HG02623 (cell line): ENCODE measurements at regions not wholly inside any gene's neighbourhood (a gene's known extent, or its start where the extent isn't known, plus 50 kb on each side); places are given as distances from the start of the nearest gene placed in this dataset.
"Not testable (repeated sequence)": the region's sequence is repeated elsewhere in the genome, so short reads cannot be mapped to it uniquely, and the experiment has no call there.

Experiments
- ATAC-seq: cut with Tn5 transposase; IDR thresholded peaks from one replicate; pipeline ENCODE4 v1.9.1; 2021; ENCODE audit warnings: moderate library complexity; ENCODE audit not compliant: unreplicated experiment

DNA sequence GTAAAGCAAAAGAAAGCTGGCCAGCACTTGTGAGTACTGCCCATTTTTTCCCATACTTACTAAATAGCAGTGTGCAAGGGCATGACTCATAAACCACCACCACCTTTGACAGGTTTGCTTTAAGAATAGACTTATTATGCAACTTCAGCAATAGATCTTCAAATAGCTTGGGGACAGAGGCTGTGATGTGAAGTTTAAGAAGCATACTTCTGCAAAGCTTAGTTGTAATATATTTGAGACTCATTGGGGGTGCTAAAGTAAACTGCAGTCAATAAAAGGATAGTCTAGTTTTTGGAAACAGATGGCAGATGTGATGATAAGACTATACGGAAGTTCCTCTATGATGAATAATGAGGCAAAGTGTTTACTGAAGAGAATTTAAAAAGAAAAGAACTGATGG is 210.0 kb downstream of the PLA2G4A start:
- no peak for ATAC-seq

DNA sequence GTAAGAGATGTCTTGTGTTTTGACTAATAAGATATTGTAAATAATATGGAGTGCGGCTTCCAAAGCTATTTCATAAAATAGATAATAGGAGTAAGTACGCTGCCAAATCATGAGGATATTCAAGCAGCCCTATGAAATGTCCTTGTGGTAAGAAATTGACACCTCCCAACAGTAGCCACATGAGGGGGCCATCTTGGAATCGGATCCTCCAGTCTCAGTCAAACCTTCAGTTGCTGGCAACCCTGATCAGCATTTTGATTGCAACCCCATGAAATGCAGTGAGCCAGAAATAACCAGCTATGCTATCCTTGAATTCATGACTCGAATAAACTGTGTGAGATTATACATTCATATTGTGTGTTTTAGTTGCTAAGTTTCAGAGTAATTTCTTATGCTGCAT is 212.4 kb downstream of the PLA2G4A start:
- no peak for ATAC-seq

DNA sequence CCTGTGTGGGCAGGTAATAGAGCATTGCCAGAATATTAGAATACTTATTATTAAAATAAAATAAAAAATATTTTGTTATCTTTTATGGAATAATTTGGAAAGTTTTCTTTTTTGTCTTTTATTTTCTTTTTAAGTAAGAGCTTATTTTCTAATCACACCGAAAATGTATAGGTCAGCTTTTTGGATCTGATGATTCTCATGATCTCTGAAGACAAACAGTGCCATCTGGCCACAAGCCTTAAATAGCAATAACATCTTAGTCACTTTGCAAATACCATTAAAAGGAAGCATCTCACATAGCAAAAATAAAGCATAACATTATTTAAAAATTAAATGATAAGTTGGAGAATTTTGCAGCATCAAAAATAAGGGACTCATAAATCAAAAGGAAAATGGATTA is 213.8 kb downstream of the PLA2G4A start:
- no peak for ATAC-seq

DNA sequence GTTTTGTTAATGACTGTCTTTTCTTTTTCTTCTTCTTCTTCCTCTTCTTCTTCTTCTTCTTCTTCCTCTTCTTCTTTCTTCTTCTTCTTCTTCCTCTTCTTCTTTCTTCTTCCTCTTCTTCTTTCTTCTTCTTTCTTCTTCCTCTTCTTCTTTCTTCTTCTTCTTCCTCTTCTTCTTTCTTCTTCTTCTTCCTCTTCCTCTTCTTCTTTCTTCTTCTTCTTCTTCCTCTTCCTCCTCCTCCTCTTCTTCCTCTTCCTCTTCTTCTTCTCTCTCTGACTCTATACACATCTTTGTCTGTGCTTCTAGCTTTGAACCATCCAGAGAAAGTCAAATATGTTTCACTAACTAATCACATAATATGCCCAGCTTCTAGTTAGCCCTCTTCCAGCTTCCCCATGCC is 214.7 kb downstream of the PLA2G4A start:
- not testable (repeated sequence) for ATAC-seq

DNA sequence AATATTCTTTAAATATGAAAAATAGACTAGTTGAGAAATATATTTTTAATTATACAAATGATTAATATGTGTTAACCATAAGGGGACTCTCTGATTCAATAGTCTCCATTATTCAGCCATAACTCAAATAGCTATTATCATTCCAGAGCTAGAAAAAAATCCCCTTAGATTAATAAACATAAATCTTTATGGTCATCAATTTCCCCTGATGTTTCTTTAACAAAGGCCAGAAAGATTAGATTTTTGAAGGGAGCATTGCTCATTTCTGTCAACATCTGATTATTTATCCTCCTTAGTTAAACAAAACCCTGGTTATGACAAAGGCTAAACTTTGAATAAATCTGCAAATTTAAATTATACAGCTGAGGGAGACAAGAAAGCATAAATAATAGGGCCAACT is 215.7 kb downstream of the PLA2G4A start:
- no peak for ATAC-seq

DNA sequence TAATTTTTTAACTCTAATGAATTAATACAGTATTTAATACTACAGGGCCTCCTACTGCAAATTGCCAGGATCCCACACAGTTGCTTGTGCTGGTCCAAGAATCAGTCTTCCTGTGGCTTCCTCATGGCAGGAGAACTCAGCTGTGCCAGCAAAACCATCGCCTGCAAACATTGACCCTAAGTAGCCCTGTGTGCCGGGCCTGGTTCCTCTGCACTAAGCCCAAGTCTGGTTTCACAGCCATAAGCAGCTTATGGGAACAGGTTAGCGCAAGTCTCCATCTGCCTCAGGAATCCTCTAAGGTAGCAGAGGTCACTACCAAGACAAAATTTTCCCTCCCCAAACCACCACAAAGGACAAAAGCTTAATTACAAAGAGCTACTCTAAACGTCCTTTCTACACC is 216.6 kb downstream of the PLA2G4A start:
- no peak for ATAC-seq

DNA sequence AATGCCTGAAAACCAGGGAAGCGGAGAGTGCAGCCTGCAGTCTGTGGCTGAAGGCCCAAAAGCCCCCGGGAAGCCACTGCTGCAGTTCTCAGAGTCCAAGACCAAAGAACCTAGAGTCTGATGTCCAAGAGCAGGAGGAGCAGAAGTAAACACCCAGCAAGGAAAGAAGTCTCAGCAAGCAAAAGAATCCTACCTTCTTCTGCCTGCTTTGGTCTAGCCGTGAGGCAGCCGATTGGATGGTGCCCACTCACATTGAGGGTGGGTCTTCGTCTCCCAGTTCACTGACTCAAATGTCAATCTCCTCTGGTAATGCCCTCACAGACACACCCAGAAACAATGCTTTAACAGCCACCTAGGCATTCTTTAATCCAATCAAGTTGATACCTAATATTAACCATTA is 217.5 kb downstream of the PLA2G4A start:
- ATAC-seq: no peak

DNA sequence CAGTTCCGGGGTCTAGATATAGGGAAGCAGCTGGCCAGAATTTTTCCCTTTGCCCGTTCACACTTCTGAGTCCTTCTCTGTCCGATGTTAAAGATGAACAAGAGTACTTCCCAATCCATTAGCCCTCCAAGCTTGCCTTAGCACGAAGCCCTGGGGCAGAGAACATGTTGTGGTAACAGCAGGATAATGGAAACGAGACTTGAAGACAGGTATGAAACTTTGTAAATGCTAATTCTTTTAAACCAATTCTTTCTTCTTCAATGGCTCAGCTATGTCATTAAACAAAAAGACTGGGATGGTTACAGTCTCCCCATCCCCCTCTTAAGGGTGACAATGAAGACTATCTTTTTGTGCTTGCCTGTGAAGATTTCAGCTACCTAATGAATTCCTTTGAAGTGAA is 218.5 kb downstream of the PLA2G4A start:
- no peak for ATAC-seq

DNA sequence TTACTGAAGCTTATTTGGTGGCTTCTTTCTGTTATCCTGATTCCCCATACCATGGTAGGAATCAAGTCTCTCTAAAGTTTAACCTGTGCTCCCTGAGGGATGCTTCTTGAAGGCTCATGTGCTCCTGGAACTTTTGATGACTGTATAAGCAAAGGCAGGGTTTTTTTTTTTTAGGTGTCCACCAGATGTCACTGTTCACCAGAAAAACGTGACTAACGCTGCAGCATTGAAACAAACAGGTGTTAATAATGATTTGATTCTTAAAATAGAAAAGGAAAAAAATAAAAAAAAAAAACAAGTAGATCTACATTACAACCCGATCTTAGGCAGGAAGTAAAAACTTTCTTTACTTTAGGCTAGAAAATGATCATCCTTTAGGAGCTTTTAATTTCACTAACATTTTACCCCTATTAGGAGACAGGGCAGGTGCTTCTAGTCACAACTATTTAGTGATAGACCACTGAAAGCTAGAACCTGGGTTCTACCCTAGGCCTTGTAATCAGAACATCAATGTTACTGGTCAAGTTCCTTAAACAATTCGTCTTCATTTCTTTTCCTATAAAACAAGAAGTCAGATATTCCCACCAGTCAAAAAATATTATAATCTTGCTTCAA is 223.0 kb downstream of the PLA2G4A start:
- ATAC-seq: peak; percentile 82

DNA sequence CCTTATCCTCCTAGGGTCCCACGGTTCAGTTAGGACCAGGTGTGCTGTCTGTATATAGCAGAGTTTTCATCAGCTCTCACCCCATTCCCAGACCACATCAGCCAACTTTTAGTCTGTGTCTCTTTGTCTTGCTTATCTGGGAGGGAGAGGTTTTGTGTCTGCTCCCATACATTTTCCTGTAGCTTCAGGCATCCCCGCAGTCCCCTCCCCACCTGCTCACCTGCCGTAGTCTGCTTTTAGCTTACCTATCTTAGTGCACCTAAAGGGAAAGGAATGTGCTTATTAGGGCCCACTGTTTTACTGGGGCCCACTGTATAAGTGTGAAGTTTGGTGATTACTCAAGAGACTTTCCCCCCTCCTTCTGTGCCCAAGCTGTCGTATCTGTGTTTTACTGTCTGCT is 225.1 kb downstream of the PLA2G4A start:
- ATAC-seq: no peak

DNA sequence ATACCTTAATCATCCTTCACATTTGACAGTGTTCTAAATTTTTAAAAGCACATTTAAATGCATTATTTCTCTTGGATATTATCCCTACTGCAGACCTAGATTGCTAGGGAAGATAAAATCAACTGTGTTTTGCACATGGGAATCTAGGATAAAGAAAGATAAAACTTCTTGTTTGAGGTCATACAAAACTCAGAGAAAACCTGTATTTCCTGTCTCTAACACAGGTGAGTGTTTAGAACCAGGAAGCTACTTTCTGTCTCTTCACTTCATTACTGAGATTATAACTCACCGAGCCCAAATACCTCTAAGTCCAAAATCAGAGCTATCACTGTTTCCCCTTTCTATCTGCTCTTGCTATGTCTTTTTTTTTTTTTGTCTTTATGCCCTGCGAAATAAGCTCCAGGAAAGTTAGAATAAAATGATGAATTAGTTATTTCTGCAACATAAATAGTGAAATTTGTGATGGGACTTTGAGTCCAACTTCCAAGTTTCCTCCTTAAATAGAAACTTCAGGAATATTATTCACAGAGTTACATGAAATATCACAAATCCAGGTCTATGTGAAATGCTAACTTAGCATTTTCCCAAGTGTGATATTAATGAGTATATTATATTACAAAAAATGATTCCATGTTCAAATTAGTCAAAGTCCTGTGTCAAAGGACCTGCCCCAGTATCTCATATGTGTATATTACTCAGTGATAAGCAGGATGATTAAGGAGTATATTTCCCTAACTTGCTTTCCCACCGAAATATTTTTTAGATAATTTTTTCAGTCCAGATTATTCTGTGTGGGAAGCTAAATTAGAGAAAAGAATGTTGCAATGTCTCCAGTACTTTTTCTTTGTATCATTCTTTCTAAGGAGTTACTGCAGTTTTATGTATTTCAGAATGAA is 226.4 kb downstream of the PLA2G4A start:
- ATAC-seq: no peak

DNA sequence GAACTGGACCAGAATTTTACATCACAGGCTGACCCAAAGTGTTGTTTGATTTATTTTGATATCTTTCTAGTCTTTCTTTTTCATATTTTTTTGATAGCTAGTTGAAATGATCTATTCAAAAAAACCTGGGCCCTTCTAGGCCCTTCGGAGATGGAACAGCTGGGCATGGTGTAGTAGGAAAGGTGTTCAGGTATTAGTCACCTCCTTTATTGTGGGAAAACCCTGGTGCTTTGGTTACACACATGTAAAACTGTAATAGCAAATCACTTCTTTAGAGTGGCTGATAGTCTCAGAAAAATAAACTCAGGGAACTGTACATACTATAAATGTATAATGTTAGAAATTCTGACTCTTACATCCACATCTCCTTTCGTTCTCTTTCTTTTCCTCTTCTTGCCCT is 234.5 kb downstream of the PLA2G4A start:
- ATAC-seq: no peak

DNA sequence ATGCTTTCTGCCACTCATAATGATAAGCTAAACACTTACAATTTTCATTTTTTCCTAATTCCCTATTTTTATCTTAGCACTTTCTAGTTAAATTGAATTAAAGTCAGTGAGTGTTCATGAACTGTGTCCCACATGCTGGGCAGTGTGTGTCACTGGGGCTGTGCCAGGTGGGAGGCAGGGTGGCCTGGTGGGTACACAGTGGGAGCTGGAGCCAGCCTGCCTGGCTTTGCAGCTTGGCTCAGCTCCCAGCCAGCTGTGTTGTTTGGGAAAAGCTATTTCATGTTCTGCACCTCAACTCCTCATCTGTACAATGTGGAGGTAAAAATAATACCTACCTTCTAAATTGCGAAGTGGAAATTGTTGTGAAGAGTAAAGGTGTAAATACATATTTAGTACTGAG is 238.4 kb downstream of the PLA2G4A start:
- ATAC-seq: no peak

DNA sequence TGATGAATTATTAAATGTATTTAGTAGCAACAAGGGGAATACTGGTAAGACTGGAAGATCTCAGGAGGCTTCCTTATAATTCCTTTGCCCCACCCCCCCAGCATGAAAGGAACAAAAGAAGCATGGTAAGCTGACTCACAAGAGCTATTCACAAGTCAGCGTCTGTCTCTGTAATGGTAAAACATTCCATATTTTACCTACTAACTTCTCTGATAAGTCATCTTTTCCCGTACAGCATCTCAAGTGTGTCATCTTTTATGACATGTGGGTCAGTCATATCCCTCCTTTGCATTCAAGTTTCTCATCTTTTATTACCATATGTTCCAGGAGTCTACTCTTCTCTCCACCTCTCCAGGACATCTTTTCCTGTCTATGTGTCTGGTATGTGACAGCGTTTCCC is 241.3 kb downstream of the PLA2G4A start:
- no peak for ATAC-seq

DNA sequence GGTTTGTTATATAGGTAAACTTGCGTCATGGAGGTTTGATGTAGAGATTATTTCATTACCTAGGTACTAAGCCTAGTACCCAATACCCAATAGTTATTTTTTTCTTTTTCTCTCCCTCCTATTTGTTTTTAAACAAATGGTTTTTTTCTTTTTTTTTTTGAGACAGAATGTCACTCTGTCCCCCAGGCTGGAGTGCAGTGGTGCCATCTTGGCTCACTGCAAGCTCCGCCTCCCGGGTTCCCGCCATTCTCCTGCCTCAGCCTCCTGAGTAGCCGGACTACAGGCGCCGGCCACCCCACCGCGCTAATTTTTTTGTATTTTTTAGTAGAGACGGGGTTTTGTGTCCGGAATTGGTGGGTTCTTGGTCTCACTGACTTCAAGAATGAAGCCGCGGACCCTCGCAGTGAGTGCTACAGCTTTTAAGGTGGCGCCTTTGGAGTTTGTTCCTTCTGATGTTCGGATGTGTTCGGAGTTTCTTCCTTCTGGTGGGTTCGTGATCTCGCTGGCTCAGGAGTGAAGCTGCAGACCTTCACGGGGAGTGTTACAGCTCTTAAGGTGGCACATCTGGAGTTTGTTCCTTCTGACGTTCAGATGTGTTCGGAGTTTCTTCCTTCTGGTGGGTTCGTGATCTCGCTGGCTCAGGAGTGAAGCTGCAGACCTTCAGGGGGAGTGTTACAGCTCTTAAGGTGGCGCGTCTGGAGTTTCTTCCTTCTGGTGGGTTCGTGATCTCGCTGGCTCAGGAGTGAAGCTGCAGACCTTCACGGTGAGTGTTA is 243.7 kb downstream of the PLA2G4A start:
- ATAC-seq: peak; percentile 72

DNA sequence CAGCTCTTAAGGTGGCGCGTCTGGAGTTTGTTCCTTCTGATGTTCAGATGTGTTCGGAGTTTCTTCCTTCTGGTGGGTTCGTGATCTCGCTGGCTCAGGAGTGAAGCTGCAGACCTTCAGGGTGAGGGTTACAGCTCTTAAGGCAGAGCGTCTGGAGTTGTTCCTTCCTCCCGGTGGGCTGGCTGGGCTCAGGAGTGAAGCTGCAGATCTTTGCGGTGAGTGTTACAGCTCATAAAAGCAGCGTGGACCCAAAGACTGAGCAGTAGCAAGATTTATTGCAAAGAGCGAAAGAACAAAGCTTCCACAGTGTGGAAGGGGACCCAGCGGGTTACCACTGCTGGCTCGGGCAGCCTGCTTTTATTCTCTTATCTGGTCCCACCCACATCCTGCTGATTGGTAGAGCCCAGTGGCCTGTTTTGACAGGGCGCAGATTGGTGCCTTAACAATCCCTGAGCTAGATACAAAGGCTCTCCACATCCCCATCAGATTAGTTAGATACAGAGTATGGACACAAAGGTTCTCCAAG is 244.3 kb downstream of the PLA2G4A start:
- ATAC-seq: peak; percentile 26

DNA sequence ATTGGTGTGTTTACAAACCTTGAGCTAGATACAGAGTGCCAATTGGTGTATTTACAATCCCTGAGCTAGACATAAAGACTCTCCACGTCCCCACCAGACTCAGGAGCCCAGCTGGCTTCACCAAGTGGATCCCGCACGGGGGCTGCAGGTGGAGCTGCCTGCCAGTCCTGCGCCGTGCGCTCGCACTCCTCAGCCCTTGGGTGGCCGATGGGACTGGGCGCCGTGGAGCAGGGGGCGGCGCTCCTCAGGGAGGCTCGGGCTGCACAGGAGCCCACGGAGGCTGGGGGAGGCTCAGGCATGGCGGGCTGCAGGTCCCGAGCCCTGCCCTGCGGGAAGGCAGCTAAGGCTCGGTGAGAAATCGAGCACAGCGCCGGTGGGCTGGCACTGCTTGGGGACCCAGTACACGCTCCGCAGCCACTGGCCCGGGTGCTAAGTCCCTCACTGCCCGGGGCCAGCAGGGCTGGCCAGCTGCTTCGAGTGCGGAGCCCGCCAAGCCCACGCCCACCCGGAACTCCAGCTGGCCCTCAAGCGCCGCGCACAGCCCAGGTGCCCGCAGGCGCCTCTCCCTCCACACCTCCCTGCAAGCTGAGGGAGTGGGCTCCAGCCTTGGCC is 245.0 kb downstream of the PLA2G4A start:
- ATAC-seq: not testable (repeated sequence)

DNA sequence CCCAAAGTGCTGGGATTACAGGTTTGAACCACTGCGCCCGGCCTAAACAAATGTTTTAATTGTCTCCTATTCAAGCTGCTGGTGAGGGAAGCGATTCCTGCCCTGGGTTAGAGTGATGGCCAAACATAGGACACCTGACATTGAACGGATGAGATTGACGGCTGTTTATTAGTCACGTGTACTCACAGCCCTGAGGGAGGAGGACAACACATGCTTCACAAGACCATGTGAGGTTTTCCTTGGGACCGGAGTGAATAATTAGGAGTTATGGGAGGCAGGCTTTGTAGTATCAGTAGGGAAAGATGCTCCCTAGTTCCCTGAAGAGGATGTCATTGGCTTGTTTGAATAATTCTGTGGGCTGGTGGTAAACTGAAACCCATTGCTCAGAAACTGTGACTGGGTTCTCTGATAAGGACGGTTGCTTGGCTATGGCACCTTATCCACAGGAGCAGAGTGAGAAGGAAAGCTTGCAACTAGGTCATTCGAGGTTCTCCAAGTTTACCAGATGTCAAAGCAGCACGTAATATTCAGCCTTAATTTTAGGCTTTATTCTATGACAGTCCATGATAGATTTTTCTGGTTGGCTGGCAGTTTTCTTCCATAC is 245.8 kb downstream of the PLA2G4A start:
- no peak for ATAC-seq

DNA sequence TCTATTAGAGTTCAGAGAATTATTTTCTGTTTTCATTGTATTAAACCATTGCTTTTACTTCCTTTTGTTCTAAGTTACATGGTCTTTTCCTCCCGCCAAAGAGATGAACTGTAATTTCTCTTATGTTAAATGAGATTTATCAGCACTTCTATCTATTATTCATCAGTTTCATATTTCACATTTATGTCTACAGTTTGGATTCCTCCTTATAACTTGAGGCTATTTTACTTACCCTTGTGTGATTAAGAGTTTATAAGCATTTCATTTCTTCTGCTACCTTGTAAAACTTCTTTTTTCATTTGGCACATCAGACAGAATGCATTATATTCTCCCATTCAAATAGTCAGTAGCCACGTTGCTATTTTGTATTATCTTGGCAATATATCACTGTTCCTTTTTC is 248.2 kb downstream of the PLA2G4A start:
- ATAC-seq: no peak

DNA sequence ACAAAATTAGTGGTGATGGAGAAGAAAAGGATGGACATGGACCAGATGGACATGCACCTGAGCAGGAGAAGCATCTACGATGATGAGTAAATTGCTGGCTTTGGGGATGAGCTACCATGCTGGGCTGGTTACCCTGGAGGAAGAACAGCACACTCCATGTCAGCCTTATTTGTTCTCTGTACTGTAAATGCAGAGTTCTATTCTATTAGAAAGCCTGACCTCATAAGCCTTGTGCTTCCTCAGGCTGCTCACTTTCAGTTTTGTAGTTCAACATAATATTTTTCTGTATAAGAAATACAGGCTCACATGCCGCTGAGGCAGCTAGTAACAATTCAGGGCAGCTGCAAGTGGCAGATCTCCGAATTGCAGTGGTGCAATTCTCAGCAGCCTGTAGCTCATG is 249.6 kb downstream of the PLA2G4A start:
- ATAC-seq: no peak

DNA sequence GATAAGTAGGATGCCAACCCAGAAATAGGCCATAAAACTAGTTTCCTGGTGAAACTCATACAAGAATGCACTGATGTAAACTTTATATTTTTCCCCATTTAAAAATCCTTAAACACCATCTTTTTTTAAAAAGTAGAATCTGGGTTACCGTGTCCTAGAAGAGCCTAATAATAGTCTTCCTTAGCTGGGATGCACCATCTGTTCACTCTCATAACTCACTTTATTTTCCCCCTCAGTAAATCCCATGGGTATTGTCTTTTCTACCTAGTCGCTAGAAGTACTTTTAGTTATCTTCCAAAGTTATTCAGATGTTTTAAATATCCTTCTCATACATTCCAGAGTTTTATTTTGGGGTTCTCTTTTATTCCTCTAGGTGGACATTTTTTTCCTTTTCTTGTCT is 250.2 kb downstream of the PLA2G4A start:
- no peak for ATAC-seq
